Stimulated activated CD8-positive, alpha-beta memory T cell treated with anti-CD3 and anti-CD28 coated beads, Interleukin-12 subunit alpha, Interleukin-12 subunit beta, amount 100 ng/mL, for 4 hours (primary cell): ENCODE measurements at regions not wholly inside any gene's neighbourhood (a gene's known extent, or its start where the extent isn't known, plus 50 kb on each side); places are given as distances from the start of the nearest gene placed in this dataset.
"Not testable (repeated sequence)": the region's sequence is repeated elsewhere in the genome, so short reads cannot be mapped to it uniquely, and the experiment has no call there.

ENCODE experiments used
- DNase-seq: peaks from one replicate; pipeline ENCODE4 v3.0.0-alpha.2; 2020; ENCODE audit warnings: low read depth

DNA sequence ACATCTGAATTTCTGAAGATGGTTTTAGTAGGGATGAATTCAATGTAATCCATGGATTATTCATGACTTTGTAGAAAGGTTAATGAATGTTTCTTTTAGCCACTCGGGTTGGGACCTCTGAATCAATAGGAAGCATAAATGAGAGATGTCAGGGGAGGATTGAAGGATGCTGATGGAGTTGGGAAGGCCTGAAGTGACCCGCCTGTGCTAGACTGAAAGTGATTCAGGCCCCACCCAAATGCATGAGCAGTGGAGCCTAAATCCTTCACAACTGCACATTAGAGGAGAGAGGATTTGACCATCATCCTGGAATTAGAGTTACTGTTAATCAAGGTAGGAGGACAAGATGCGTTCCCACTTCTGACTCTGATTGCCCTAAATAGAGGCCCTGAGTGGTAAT lies 162.2 kb upstream of the PTPN20 start:
- DNase-seq, result not testable (repeated sequence)

GRCh38 chr10:46749470-46749869 lies 161.8 kb upstream of the PTPN20 start:
- not testable (repeated sequence) for DNase-seq

- not testable (repeated sequence) for DNase-seq
Observed at GRCh38 chr10:46753763-46754162, 157.5 kb upstream of the PTPN20 start.

- not testable (repeated sequence) for DNase-seq
Observed at GRCh38 chr10:46761471-46761870, 149.8 kb upstream of the PTPN20 start.

DNA sequence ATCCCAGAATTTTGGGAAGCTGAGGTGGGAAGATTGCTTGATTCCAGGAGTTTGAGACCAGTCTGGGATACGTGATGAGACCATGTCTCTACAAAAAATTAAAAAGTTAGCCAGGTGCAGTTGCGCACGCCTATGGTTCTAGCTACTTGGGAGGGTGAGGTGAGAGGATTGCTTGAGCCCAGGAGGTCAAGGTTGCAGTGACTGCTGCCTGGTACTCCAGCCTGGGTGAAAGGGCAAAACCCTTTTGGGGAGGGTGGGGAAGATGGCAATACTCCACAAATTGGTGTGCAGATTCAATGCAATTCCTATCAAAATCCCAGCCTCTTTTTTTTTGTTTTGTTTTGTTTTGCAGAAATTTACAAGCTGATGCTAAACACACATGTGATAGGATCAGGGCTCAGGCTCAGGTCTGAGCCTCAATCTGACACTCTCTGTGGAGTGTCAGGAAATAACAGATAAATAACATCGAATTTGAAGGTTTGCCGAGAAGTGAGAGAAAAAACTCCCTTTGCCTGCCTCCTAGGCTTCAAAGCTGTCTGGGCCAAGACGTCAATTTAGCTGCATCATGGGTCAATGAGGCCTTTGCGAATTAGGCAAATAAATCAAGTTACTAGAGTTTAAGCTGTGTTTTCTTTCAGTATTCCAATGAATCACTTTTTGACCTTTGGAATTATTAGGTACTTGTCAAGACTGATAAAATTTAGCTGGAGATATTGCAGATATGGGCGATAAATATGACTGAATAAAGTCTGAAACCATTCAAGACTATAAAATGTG lies 142.5 kb upstream of the PTPN20 start:
- DNase-seq, result not testable (repeated sequence)

GRCh38 chr10:46773178-46773896 lies 137.9 kb upstream of the PTPN20 start:
- DNase-seq, result not testable (repeated sequence)

DNA sequence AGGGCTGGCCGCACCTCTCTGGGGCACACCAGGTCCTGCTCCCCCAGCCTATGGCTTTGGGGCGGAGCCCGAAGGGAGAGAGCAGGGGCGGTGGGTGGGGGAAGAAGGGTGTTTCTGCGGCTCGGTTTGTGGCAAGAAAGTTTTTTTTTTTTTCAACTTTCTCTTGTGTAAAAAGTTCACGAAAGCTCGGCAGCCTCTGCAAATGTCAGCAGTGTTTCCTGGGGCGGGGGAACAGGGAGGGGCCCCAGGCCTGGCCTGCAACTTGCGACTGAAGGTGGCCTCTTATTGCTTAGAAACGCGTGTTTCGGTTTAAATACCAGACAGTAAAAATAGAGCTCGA lies 137.4 kb upstream of the PTPN20 start:
- not testable (repeated sequence) for DNase-seq

GRCh38 chr10:46774366-46774765 lies 136.9 kb upstream of the PTPN20 start:
- DNase-seq, result not testable (repeated sequence)

DNA sequence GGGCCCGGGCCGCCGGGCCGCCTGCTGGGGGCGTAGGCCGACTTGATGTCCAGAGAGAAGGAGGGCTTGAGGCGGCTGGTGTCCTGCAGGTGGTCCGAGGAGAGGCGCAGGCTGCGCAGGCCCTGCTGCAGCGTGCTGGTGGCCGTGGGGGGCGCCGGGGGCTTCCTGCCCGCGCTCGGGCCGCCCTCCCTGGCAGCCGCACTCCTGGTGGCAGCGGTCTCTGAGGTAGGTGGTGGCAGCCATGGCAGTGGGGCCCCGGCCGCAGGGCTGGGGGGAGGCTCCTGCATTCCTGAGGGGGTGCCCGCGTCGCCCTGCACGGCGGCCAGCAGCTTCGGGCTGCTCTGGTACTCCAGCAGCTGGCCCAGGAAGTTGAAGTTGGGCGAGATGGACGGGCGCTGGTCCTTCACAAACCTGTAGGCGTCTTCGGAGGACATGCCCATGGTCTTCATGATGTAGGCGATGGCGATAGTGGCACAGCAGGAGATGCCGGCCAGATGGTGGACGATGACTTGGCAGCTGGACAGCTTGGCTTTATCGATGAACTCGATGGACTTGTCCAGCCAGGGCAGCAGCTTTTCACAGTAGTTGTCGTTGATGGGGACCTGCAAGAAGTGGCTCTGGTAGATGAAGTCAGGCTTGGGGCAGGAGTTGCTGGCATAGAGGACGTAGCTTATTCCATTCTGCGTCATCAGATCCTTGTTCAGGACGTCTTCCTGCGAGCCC lies 136.1 kb upstream of the PTPN20 start:
- DNase-seq, result not testable (repeated sequence)

DNA sequence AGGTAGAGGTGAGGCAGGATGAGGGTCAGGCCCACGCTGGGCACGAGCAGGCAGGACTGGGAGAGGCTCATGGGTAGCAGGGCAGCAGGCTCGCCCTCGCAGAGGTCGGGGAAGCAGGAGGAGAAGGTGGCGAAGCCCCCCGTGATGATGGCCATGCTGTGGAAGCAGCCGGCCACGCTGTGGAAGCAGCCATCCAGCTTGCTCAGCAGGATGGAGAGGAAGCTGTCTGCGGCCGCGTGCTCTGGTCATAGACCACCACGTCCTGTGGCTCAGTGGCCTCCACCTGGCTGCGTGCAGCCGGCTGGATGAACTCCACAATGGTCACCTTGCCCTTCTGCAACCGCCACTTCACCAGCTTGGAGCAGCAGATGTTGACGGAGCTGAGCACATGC lies 135.6 kb upstream of the PTPN20 start:
- not testable (repeated sequence) for DNase-seq

GRCh38 chr10:46779571-46779970 lies 131.7 kb upstream of the PTPN20 start:
- DNase-seq, result not testable (repeated sequence)

DNA sequence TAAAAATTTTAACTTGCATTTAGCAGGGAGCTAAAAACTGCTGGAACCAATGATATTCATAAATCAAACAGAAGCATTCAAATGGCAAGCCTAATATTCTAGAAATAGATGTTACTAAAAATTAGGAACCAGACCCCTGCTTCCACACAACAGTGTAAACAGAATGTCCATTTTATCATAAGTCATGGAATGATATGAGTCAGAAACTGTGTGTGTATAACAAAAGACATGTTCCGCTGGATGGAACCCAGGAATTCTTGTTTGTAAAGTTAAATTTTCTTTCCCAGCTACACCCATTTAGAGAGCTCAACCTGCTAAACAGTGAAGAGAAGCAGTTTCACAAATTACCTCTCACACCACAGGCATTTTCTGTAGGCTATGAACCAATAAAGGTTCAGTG lies 131.1 kb upstream of the PTPN20 start:
- not testable (repeated sequence) for DNase-seq

DNA sequence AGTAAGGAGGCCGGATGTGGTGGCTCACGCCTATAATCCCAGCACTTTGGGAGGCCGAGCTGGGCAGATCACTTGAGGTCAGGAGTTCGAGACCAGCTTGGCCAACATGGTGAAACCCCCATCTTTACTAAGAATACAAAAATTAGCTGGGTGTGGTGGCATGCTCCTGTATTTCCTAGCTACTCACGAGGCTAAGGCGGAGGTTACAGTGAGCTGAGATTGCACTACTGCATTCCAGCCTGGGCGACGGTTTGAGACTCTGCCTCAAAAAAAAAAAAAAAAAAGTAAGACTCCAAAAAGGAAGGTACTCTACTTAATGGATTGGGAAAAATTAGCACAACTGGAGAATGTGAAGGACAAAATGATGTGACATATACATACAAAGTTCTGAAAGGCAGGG lies 130.2 kb upstream of the PTPN20 start:
- DNase-seq, result not testable (repeated sequence)

GRCh38 chr10:46782001-46782874 lies 129.0 kb upstream of the PTPN20 start:
- not testable (repeated sequence) for DNase-seq

- not testable (repeated sequence) for DNase-seq
Observed at GRCh38 chr10:46784665-46785064, 126.6 kb upstream of the PTPN20 start.

- not testable (repeated sequence) for DNase-seq
Observed at GRCh38 chr10:46786125-46786517, 125.1 kb upstream of the PTPN20 start.

- peak; percentile 18 for DNase-seq
Observed at GRCh38 chr10:46786518-46787320, 124.5 kb upstream of the PTPN20 start.

DNA sequence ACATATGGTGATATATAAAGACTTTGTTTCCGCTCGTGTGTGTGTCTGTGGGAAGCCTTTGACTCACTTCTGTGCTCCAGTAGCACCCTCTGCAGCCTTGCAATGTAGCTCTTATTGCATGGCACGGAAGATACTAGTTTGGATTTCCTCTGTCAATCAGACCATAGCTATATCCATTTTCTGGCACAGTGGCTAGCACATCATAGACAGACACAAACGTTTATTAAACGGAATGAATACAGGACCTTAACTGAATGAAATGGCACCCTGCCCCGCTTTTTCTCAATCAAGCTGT lies 124.0 kb upstream of the PTPN20 start:
- no peak for DNase-seq

DNA sequence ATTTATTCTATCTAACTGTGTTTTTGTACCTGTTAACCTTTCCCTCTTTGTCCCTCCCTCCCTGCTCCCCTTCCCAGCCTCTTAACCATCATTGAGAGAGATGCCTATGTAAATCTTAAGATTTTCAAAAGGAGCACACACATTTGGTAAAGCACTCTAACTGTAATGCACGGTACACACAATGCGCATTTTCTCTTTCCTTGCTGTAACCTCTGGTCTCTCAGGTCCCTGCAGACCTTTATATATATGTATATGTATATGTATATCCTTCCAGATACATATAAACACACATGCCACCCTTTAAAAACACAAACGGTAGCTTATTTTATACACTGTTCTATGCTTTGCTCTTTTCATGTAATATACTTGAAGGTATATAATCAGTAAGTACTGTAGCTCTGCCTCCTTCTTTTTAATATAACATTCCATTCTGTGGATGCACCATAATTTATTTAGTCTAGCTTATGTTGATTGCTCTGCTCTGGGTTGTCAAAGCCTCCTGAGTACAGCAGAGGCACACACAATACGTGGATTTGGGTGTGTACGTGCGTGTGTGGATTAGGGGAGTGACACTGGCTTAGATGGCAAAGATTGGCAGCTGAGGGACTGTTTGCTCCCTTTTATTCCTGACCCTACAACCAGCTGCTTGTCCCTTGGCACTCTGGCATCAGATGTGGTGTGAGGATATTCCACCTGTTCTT lies 118.4 kb upstream of the PTPN20 start:
- not testable (repeated sequence) for DNase-seq

- DNase-seq, result not testable (repeated sequence)
Observed at GRCh38 chr10:46796351-46796750, 114.9 kb upstream of the PTPN20 start.
